ENCODE measurements at regions not wholly inside any gene's neighbourhood (a gene's known extent, or its start where the extent isn't known, plus 50 kb on each side); places are given as distances from the start of the nearest gene placed in this dataset.
A peak's percentile ranks its signal among the peaks of the same experiment; 100 is the strongest.
"Not testable (repeated sequence)": the region's sequence is repeated elsewhere in the genome, so short reads cannot be mapped to it uniquely, and the experiment has no call there.

- no peak for DNase-seq
- Mint-ChIP-seq H3K27me3 (peaks cover 0 to 3% (median 0%) of the 10 kb centered on the region in 5 donors), H3K9me3 (peaks cover 0 to 15% (median 2%) of the 10 kb centered on the region in 9 donors), H3K4me3 (no peak overlapping the region), H3K36me3 (no peaks in the 10 kb centered on the region), H3K4me1 (no peaks in the 10 kb centered on the region), H3K27ac (no peak overlapping the region)
- POLR2A ChIA-PET, result no interaction called here
- ATAC-seq, result no peak
Measured at GRCh38 chr5:84706678-84707641, 322.3 kb upstream of the EDIL3 start.

GRCh38 chr5:84700545-84700944, 315.9 kb upstream of the EDIL3 start:
- H3K4me1 Mint-ChIP-seq, DNase-seq, POLR2A ChIA-PET, H3K4me3 Mint-ChIP-seq, H3K36me3 Mint-ChIP-seq, ATAC-seq, H3K27me3 Mint-ChIP-seq: not testable (repeated sequence)
- Mint-ChIP-seq H3K9me3 (peaks cover 0 to 46% (median 8%) of the 10 kb centered on the region in 9 donors), H3K27ac (peak overlapping the region in 1 of 10 donors; percentile 45)

GRCh38 chr5:84696651-84697050, 312.0 kb upstream of the EDIL3 start:
- Mint-ChIP-seq H3K27me3 (peaks cover 0 to 9% (median 0%) of the 10 kb centered on the region in 5 donors), H3K4me3 (no peak overlapping the region), H3K36me3 (no peaks in the 10 kb centered on the region), H3K4me1 (no peaks in the 10 kb centered on the region), H3K27ac (no peak overlapping the region), H3K9me3 (peaks cover 0 to 37% (median 8%) of the 10 kb centered on the region in 9 donors)
- POLR2A ChIA-PET, result no interaction called here
- ATAC-seq (no peak), DNase-seq (no peak)

- peaks cover 0 to 4% (median 0%) of the 10 kb centered on the region in 5 donors for H3K27me3 Mint-ChIP-seq
Measured at GRCh38 chr5:84695330-84695729, 310.6 kb upstream of the EDIL3 start.

GRCh38 chr5:84693256-84693655, 308.6 kb upstream of the EDIL3 start:
- POLR2A ChIA-PET, result no interaction called here
- Mint-ChIP-seq H3K36me3 (no peaks in the 10 kb centered on the region), H3K4me3 (no peak overlapping the region), H3K27ac (no peak overlapping the region), H3K27me3 (peaks cover 0 to 2% (median 0%) of the 10 kb centered on the region in 5 donors), H3K9me3 (peaks cover 0 to 18% (median 5%) of the 10 kb centered on the region in 9 donors), H3K4me1 (no peaks in the 10 kb centered on the region)
- DNase-seq (no peak), ATAC-seq (no peak)

More at GRCh38 chr5:84695330-84695729, 310.6 kb upstream of the EDIL3 start:
- DNase-seq (no peak), ATAC-seq (no peak)
- POLR2A ChIA-PET, result no interaction called here
- no peaks in the 10 kb centered on the region for H3K36me3 Mint-ChIP-seq
- peaks cover 0 to 28% (median 8%) of the 10 kb centered on the region in 9 donors for H3K9me3 Mint-ChIP-seq
- no peaks in the 10 kb centered on the region for H3K4me1 Mint-ChIP-seq
- no peak overlapping the region for H3K4me3 Mint-ChIP-seq
- H3K27ac Mint-ChIP-seq, result no peak overlapping the region

- H3K36me3 Mint-ChIP-seq, result no peaks in the 10 kb centered on the region
- DNase-seq, result no peak
- peaks cover 0 to 10% (median 0%) of the 10 kb centered on the region in 9 donors for H3K9me3 Mint-ChIP-seq
- POLR2A ChIA-PET, result no interaction called here
- no peaks in the 10 kb centered on the region for H3K4me1 Mint-ChIP-seq
- no peak overlapping the region for H3K27ac Mint-ChIP-seq
- H3K27me3 Mint-ChIP-seq, result peaks cover 0 to 2% (median 0%) of the 10 kb centered on the region in 5 donors
- ATAC-seq, result no peak
- no peak overlapping the region for H3K4me3 Mint-ChIP-seq
Measured at GRCh38 chr5:84688566-84688965, 303.9 kb upstream of the EDIL3 start.

GRCh38 chr5:84685121-84685894, 300.6 kb upstream of the EDIL3 start:
- DNase-seq, result no peak
- Mint-ChIP-seq H3K36me3 (no peaks in the 10 kb centered on the region), H3K4me3 (no peak overlapping the region), H3K27ac (no peak overlapping the region), H3K27me3 (no peaks in the 10 kb centered on the region), H3K4me1 (no peaks in the 10 kb centered on the region), H3K9me3 (peaks cover 0 to 6% (median 0%) of the 10 kb centered on the region in 9 donors)
- POLR2A ChIA-PET, result no interaction called here
- ATAC-seq, result no peak

GRCh38 chr5:84683594-84683993, 298.9 kb upstream of the EDIL3 start:
- H3K27me3 Mint-ChIP-seq, result no peaks in the 10 kb centered on the region
- no peaks in the 10 kb centered on the region for H3K36me3 Mint-ChIP-seq
- peaks cover 0 to 8% (median 0%) of the 10 kb centered on the region in 9 donors for H3K9me3 Mint-ChIP-seq
- H3K4me3 Mint-ChIP-seq, result no peak overlapping the region
- no peak overlapping the region for H3K27ac Mint-ChIP-seq
- H3K4me1 Mint-ChIP-seq, result no peaks in the 10 kb centered on the region
- ATAC-seq (no peak), DNase-seq (no peak)
- POLR2A ChIA-PET, result no interaction called here

GRCh38 chr5:84682531-84682930, 297.9 kb upstream of the EDIL3 start:
- no peak overlapping the region for H3K4me3 Mint-ChIP-seq
- H3K4me1 Mint-ChIP-seq, result no peaks in the 10 kb centered on the region
- no peaks in the 10 kb centered on the region for H3K36me3 Mint-ChIP-seq
- DNase-seq, result no peak
- H3K27me3 Mint-ChIP-seq, result no peaks in the 10 kb centered on the region
- ATAC-seq, result no peak
- POLR2A ChIA-PET, result no interaction called here
- H3K9me3 Mint-ChIP-seq, result peaks cover 0 to 6% (median 0%) of the 10 kb centered on the region in 9 donors
- H3K27ac Mint-ChIP-seq, result no peak overlapping the region

- no peaks in the 10 kb centered on the region for H3K36me3 Mint-ChIP-seq
- ATAC-seq (no peak), DNase-seq (no peak)
- no peaks in the 10 kb centered on the region for H3K4me1 Mint-ChIP-seq
- H3K9me3 Mint-ChIP-seq, result peaks cover 0 to 3% (median 0%) of the 10 kb centered on the region in 9 donors
- no peak overlapping the region for H3K4me3 Mint-ChIP-seq
- H3K27me3 Mint-ChIP-seq, result no peaks in the 10 kb centered on the region
- POLR2A ChIA-PET, result no interaction called here
- no peak overlapping the region for H3K27ac Mint-ChIP-seq
Measured at GRCh38 chr5:84680908-84681307, 296.2 kb upstream of the EDIL3 start.

GRCh38 chr5:84673785-84674184, 289.1 kb upstream of the EDIL3 start:
- H3K9me3 Mint-ChIP-seq, result peaks cover 0 to 29% (median 5%) of the 10 kb centered on the region in 9 donors
- H3K27me3 Mint-ChIP-seq, result no peaks in the 10 kb centered on the region
- no peaks in the 10 kb centered on the region for H3K36me3 Mint-ChIP-seq
- DNase-seq, result no peak
- ATAC-seq, result no peak
- H3K4me3 Mint-ChIP-seq, result no peak overlapping the region
- POLR2A ChIA-PET, result no interaction called here
- no peaks in the 10 kb centered on the region for H3K4me1 Mint-ChIP-seq
- no peak overlapping the region for H3K27ac Mint-ChIP-seq

- Mint-ChIP-seq H3K9me3 (peaks cover 0 to 29% (median 5%) of the 10 kb centered on the region in 9 donors), H3K36me3 (no peaks in the 10 kb centered on the region), H3K4me3 (no peak overlapping the region), H3K4me1 (peaks cover 0 to 1% (median 0%) of the 10 kb centered on the region in 4 donors), H3K27ac (no peak overlapping the region), H3K27me3 (no peaks in the 10 kb centered on the region)
- POLR2A ChIA-PET, result no interaction called here
- DNase-seq, result no peak
- ATAC-seq, result no peak
Measured at GRCh38 chr5:84667576-84667975, 282.9 kb upstream of the EDIL3 start.

- Mint-ChIP-seq H3K36me3 (no peaks in the 10 kb centered on the region), H3K9me3 (peaks cover 0 to 20% (median 0%) of the 10 kb centered on the region in 9 donors), H3K27me3 (no peaks in the 10 kb centered on the region), H3K4me3 (no peak overlapping the region), H3K27ac (no peak overlapping the region), H3K4me1 (no peaks in the 10 kb centered on the region)
- DNase-seq (no peak), ATAC-seq (no peak)
- POLR2A ChIA-PET, result no interaction called here
Measured at GRCh38 chr5:84650429-84650828, 265.7 kb upstream of the EDIL3 start.
